A549 (cell line): ENCODE measurements at regions not wholly inside any gene's neighbourhood (a gene's known extent, or its start where the extent isn't known, plus 50 kb on each side); places are given as distances from the start of the nearest gene placed in this dataset.

Experiments
- JUN ChIP-seq, 2 experiments: fragments of >200 bp; sonication (Bioruptor Twin); formaldehyde crosslinking; IDR thresholded peaks; 2 replicates in 1 of 2; 3 replicates in 1 of 2; pipeline ENCODE4 v1.6.1; 2016 to 2017
- KDM5A ChIP-seq: fragments of 200-600 bp; sonication (generic); IDR thresholded peaks from 2 replicates; pipeline ENCODE4 v1.6.1; 2016; ENCODE audit warnings: antibody characterized with exemption, mild to moderate bottlenecking
- MAFK ChIP-seq: fragments of 450-650 bp; IDR thresholded peaks from 2 replicates; pipeline ENCODE4 v1.6.1; 2014; ENCODE audit not compliant: partially characterized antibody
- POLR2A ChIP-seq: IDR thresholded peaks from 2 replicates; pipeline ENCODE4 v1.6.1; 2012; ENCODE audit warnings: mild to moderate bottlenecking, low read length
- RCOR1 ChIP-seq: fragments of 150-350 bp; IDR thresholded peaks from 2 replicates; pipeline ENCODE4 v1.6.1; 2014; ENCODE audit warnings: antibody characterized with exemption, low read length, low read depth
- SMC3 ChIP-seq: fragments of >200 bp; sonication (Bioruptor Twin); formaldehyde crosslinking; IDR thresholded peaks from 3 replicates; pipeline ENCODE4 v1.6.1; 2018; ENCODE audit warnings: inconsistent platforms
- TP53 ChIP-seq: fragments of 250-450 bp; sonication (Bioruptor Pico); IDR thresholded peaks from 2 replicates; pipeline ENCODE4 v1.5.0; 2021; ENCODE audit warnings: mild to moderate bottlenecking, moderate library complexity
- TF ChIP-seq, protein P1 (sequence below): fragments of >200 bp; sonication (Bioruptor Twin); formaldehyde crosslinking; IDR thresholded peaks from 3 replicates; pipeline ENCODE4 v1.5.1; 2016

DNA sequence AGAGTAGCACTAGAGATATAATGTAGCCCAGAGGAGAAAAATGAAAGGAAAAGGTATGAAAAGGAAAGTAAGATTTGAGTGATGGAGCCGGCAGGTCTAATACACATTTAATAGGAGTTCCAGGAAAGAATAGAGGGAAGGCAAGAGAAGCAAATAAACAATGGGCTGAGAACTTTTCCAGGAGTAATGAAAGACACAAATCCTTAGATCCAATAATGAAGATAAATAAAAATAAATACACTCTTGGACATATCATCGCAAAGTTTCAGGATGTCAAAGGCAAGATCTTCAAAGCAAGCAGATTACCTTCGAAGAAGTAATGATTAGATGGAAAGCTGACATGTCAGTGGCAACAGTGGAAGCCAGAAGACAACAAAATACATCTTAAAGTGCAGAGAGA is 102.0 kb upstream of the YWHAQ start:
- TF ChIP-seq POLR2A (no peak), SMC3 (no peak), JUN (IDR thresholded peaks at IDR 0.05) (no peak), MAFK (no peak), RCOR1 (no peak), TP53 (CRISPR knock-in tag) (no peak), KDM5A (no peak)
- TF ChIP-seq, protein P1, sequence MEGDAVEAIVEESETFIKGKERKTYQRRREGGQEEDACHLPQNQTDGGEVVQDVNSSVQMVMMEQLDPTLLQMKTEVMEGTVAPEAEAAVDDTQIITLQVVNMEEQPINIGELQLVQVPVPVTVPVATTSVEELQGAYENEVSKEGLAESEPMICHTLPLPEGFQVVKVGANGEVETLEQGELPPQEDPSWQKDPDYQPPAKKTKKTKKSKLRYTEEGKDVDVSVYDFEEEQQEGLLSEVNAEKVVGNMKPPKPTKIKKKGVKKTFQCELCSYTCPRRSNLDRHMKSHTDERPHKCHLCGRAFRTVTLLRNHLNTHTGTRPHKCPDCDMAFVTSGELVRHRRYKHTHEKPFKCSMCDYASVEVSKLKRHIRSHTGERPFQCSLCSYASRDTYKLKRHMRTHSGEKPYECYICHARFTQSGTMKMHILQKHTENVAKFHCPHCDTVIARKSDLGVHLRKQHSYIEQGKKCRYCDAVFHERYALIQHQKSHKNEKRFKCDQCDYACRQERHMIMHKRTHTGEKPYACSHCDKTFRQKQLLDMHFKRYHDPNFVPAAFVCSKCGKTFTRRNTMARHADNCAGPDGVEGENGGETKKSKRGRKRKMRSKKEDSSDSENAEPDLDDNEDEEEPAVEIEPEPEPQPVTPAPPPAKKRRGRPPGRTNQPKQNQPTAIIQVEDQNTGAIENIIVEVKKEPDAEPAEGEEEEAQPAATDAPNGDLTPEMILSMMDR, result no peak
